Ramos (cell line): ENCODE measurements at regions not wholly inside any gene's neighbourhood (a gene's known extent, or its start where the extent isn't known, plus 50 kb on each side); places are given as distances from the start of the nearest gene placed in this dataset.

Source experiments
- in situ Hi-C: fragments of 300-500 bp; cut with MboI; formaldehyde crosslinking; loops from one replicate; pipeline ENCODE4 v1.14.3; 2022; ENCODE audit warnings: low sequenced_read_pairs; ENCODE audit not compliant: unreplicated experiment

GRCh38 chr16:64151990-64152767 lies 969.7 kb downstream of the CDH11 start:
- in situ Hi-C loops: no loop called here

- in situ Hi-C loops: no loop called here
Observed at GRCh38 chr16:64150193-64150592, 971.7 kb downstream of the CDH11 start.

- in situ Hi-C loops: no loop called here
Observed at GRCh38 chr16:64149756-64150155, 972.1 kb downstream of the CDH11 start.

GRCh38 chr16:64148356-64148755 lies 973.5 kb downstream of the CDH11 start:
- in situ Hi-C loops: no loop called here

GRCh38 chr16:64147941-64148340 lies 973.9 kb downstream of the CDH11 start:
- in situ Hi-C loops: no loop called here

- in situ Hi-C loops: no loop called here
Observed at GRCh38 chr16:64144617-64145016, 977.2 kb downstream of the CDH11 start.

GRCh38 chr16:64138621-64139020 lies 983.2 kb downstream of the CDH11 start:
- in situ Hi-C loops: no loop called here

GRCh38 chr16:64138006-64138405 lies 983.9 kb downstream of the CDH11 start:
- in situ Hi-C loops: no loop called here

GRCh38 chr16:64136743-64137142 lies 985.1 kb downstream of the CDH11 start:
- in situ Hi-C loops: no loop called here

- in situ Hi-C loops: no loop called here
Observed at GRCh38 chr16:64136314-64136713, 985.5 kb downstream of the CDH11 start.

GRCh38 chr16:64133366-64133765 lies 988.5 kb downstream of the CDH11 start:
- in situ Hi-C loops: no loop called here

- in situ Hi-C loops: no loop called here
Observed at GRCh38 chr16:64132759-64133361, 989.0 kb downstream of the CDH11 start.

GRCh38 chr16:64132190-64132589 lies 989.7 kb downstream of the CDH11 start:
- in situ Hi-C loops: no loop called here

GRCh38 chr16:64131423-64131822 lies 990.4 kb downstream of the CDH11 start:
- in situ Hi-C loops: no loop called here

- in situ Hi-C loops: no loop called here
Observed at GRCh38 chr16:64130140-64130539, 991.7 kb downstream of the CDH11 start.

- in situ Hi-C loops: no loop called here
Observed at GRCh38 chr16:64122177-64122576, 999.7 kb downstream of the CDH11 start.

- in situ Hi-C loops: no loop called here
Observed at GRCh38 chr16:64121473-64121872, 1000.4 kb downstream of the CDH11 start.

- in situ Hi-C loops: no loop called here
Observed at GRCh38 chr16:64116151-64116550, 1005.7 kb downstream of the CDH11 start.

- in situ Hi-C loops: no loop called here
Observed at GRCh38 chr16:64109241-64109640, 1012.6 kb downstream of the CDH11 start.

- in situ Hi-C loops: no loop called here
Observed at GRCh38 chr16:64102654-64103053, 1019.2 kb downstream of the CDH11 start.

- in situ Hi-C loops: no loop called here
Observed at GRCh38 chr16:64098451-64098850, 1023.4 kb downstream of the CDH11 start.

- in situ Hi-C loops: no loop called here
Observed at GRCh38 chr16:64096689-64097088, 1025.2 kb downstream of the CDH11 start.
